ENCODE measurements at regions not wholly inside any gene's neighbourhood (a gene's known extent, or its start where the extent isn't known, plus 50 kb on each side); places are given as distances from the start of the nearest gene placed in this dataset.
"Not testable (repeated sequence)": the region's sequence is repeated elsewhere in the genome, so short reads cannot be mapped to it uniquely, and the experiment has no call there.

GRCh38 chr15:77909182-77909940, 168.2 kb downstream of the TBC1D2B start:
- no peak for DNase-seq

- DNase-seq = not testable (repeated sequence)
These were observed 168.8 kb downstream of the TBC1D2B start for GRCh38 chr15:77908752-77909111.

- no peak for DNase-seq
These were observed 169.4 kb downstream of the TBC1D2B start for GRCh38 chr15:77907824-77908751.

- not testable (repeated sequence) for DNase-seq
These were observed 171.2 kb downstream of the TBC1D2B start for GRCh38 chr15:77906062-77906990.

- DNase-seq = no peak
These were observed 172.1 kb downstream of the TBC1D2B start for GRCh38 chr15:77905301-77905920.

GRCh38 chr15:77904901-77905300, 172.6 kb downstream of the TBC1D2B start:
- DNase-seq = no peak

GRCh38 chr15:77904436-77904821, 173.1 kb downstream of the TBC1D2B start:
- no peak for DNase-seq

- DNase-seq = not testable (repeated sequence)
These were observed 173.6 kb downstream of the TBC1D2B start for GRCh38 chr15:77903761-77904435.

- DNase-seq = not testable (repeated sequence)
These were observed 174.4 kb downstream of the TBC1D2B start for GRCh38 chr15:77902921-77903760.

GRCh38 chr15:77901921-77902750, 175.4 kb downstream of the TBC1D2B start:
- no peak for DNase-seq

GRCh38 chr15:77901251-77901881, 176.1 kb downstream of the TBC1D2B start:
- DNase-seq = no peak

GRCh38 chr15:77900331-77900963, 177.1 kb downstream of the TBC1D2B start:
- not testable (repeated sequence) for DNase-seq

GRCh38 chr15:77899776-77900175, 177.7 kb downstream of the TBC1D2B start:
- DNase-seq = not testable (repeated sequence)

GRCh38 chr15:77898811-77899730, 178.4 kb downstream of the TBC1D2B start:
- DNase-seq = no peak

- DNase-seq = no peak
These were observed 179.6 kb downstream of the TBC1D2B start for GRCh38 chr15:77897896-77898406.
